K562 (cell line): ENCODE measurements at regions not wholly inside any gene's neighbourhood (a gene's known extent, or its start where the extent isn't known, plus 50 kb on each side); places are given as distances from the start of the nearest gene placed in this dataset.

Experiments used
- CBFB ChIP-seq: sonication (generic); formaldehyde crosslinking; IDR thresholded peaks from 2 replicates; pipeline ENCODE4 v1.4.0; 2020; ENCODE audit warnings: mild to moderate bottlenecking, missing genetic modification reagents
- CCAR2 ChIP-seq: fragments of 200-400 bp; formaldehyde crosslinking; IDR thresholded peaks from 2 replicates; pipeline ENCODE4 v1.6.1; 2017; ENCODE audit warnings: mild to moderate bottlenecking, low read depth, low read length
- CTCF ChIP-seq, 3 experiments: IDR thresholded peaks in 2 of 3; conservative IDR thresholded peaks in 1 of 3; 2 replicates each; pipeline ENCODE4 v1.5.1; 2011 to 2012; ENCODE audit warnings: low read length in 3 of 3, mild to moderate bottlenecking in 3 of 3, control low read depth in 2 of 3, improper control_type of control experiment in 1 of 3, inconsistent platforms in 1 of 3, low read depth in 1 of 3, mixed read lengths in 1 of 3, moderate library complexity in 1 of 3; ENCODE audit not compliant: insufficient read depth in 2 of 3
- RFX1 ChIP-seq: fragments of 450-650 bp; IDR thresholded peaks from 2 replicates; pipeline ENCODE4 v1.6.1; 2016; ENCODE audit warnings: mild to moderate bottlenecking, moderate library complexity
- SOX6 ChIP-seq: fragments of 450-650 bp; IDR thresholded peaks from 2 replicates; pipeline ENCODE4 v1.6.1; 2014; ENCODE audit warnings: mild to moderate bottlenecking

GRCh38 chr6:92263864-92264263 lies 1155.5 kb downstream of the EPHA7 start:
- TF ChIP-seq SOX6 = no peak
- no peak for TF ChIP-seq CCAR2
- no peak for TF ChIP-seq RFX1
- TF ChIP-seq CBFB (CRISPR knock-in tag) = no peak
- TF ChIP-seq CTCF (IDR thresholded peaks at IDR 0.05 in 2 of 3, conservative IDR thresholded peaks at IDR 0.05 in 1 of 3; ENCODE audit: insufficient read depth in 2 of 3, low read depth in 1 of 3, low read length in 3 of 3) = no peak
